Left lung (tissue), 4 donors: ENCODE measurements at regions not wholly inside any gene's neighbourhood (a gene's known extent, or its start where the extent isn't known, plus 50 kb on each side); places are given as distances from the start of the nearest gene placed in this dataset.

Source experiments
- ATAC-seq: fragments of 200-7000 bp; cut with Tn5 transposase; one replicate; pipeline ENCODE4 v1.9.1; 2020; ENCODE audit warnings: moderate library complexity
- DNase-seq, 4 donors: peaks; one replicate each; pipeline ENCODE4 v3.0.0-alpha.2; 2013 to 2020
- H3K27ac ChIP-seq, 2 donors: fragments of 200-600 bp; sonication (generic) in 1 of 2; one replicate each; pipeline versions ENCODE4 v1.5.0 to v1.8.0; 2020 to 2021
- H3K27me3 ChIP-seq, 2 donors: fragments of 200-600 bp; sonication (generic) in 1 of 2; one replicate each; pipeline versions ENCODE4 v1.5.0 to v1.8.0; 2020 to 2021
- H3K36me3 ChIP-seq, 2 donors: fragments of 200-600 bp; sonication (generic) in 1 of 2; one replicate each; pipeline versions ENCODE4 v1.5.0 to v1.8.0; 2020 to 2021
- H3K4me1 ChIP-seq, 2 donors: fragments of 200-600 bp; one replicate each; pipeline ENCODE4 v1.8.0; 2021
- H3K4me3 ChIP-seq, 2 donors: fragments of 200-600 bp; sonication (generic) in 1 of 2; one replicate each; pipeline versions ENCODE4 v1.5.0 to v1.8.0; 2020 to 2021; ENCODE audit warnings: mild to moderate bottlenecking in 1 of 2
- H3K9me3 ChIP-seq, 2 donors: fragments of 200-600 bp; sonication (generic) in 1 of 2; one replicate each; pipeline versions ENCODE4 v1.5.0 to v1.8.0; 2020 to 2021
- CTCF ChIP-seq, 2 donors: fragments of 200-600 bp; sonication (generic) in 1 of 2; IDR thresholded peaks; one replicate each; pipeline versions ENCODE4 v1.5.0 to v1.8.0; 2021; ENCODE audit warnings: antibody characterized with exemption in 2 of 2
- intact Hi-C, 2 donors: fragments of 100-400 bp; cut with DNase I; formaldehyde crosslinking; loops; one replicate each; pipeline versions ENCODE4 v1.11.2 to v1.14.2; 2022
- donor health status: DM: no; HTN: yes; CAD: no.
- donor health status: DM: no; HTN: no; CAD: no.

- TF ChIP-seq CTCF (IDR thresholded peaks at IDR 0.05): no peak
- Histone ChIP-seq H3K4me3 (no peak overlapping the region), H3K4me1 (no peaks in the 10 kb centered on the region), H3K27ac (no peak overlapping the region), H3K9me3 (no peaks in the 10 kb centered on the region), H3K36me3 (no peaks in the 10 kb centered on the region), H3K27me3 (no peaks in the 10 kb centered on the region)
- no peak for ATAC-seq
- no peak for DNase-seq
- intact Hi-C loops: no loop called here
These were observed 642.3 kb downstream of the MAFB start for GRCh38 chr20:40046703-40047102.

GRCh38 chr20:40037511-40037910, 651.5 kb downstream of the MAFB start:
- Histone ChIP-seq H3K4me3 (no peak overlapping the region), H3K27ac (no peak overlapping the region), H3K27me3 (no peaks in the 10 kb centered on the region), H3K36me3 (no peaks in the 10 kb centered on the region), H3K9me3 (no peaks in the 10 kb centered on the region), H3K4me1 (no peaks in the 10 kb centered on the region)
- intact Hi-C loops: no loop called here
- ATAC-seq (no peak), DNase-seq (no peak)
- no peak for TF ChIP-seq CTCF (IDR thresholded peaks at IDR 0.05)

- DNase-seq (no peak), ATAC-seq (no peak)
- H3K9me3 ChIP-seq: no peaks in the 10 kb centered on the region
- no peaks in the 10 kb centered on the region for H3K36me3 ChIP-seq
- no peaks in the 10 kb centered on the region for H3K4me1 ChIP-seq
- TF ChIP-seq CTCF (IDR thresholded peaks at IDR 0.05): no peak
- H3K27me3 ChIP-seq: no peaks in the 10 kb centered on the region
- no peak overlapping the region for H3K4me3 ChIP-seq
- intact Hi-C loops: no loop called here
- H3K27ac ChIP-seq: no peak overlapping the region
These were observed 659.4 kb downstream of the MAFB start for GRCh38 chr20:40029589-40029988.

GRCh38 chr20:40019510-40019909, 669.5 kb downstream of the MAFB start:
- no peak overlapping the region for H3K4me3 ChIP-seq
- ATAC-seq (no peak), DNase-seq (no peak)
- intact Hi-C loops: no loop called here
- no peaks in the 10 kb centered on the region for H3K27me3 ChIP-seq
- H3K27ac ChIP-seq: no peak overlapping the region
- no peaks in the 10 kb centered on the region for H3K36me3 ChIP-seq
- no peaks in the 10 kb centered on the region for H3K4me1 ChIP-seq
- TF ChIP-seq CTCF (IDR thresholded peaks at IDR 0.05): no peak
- H3K9me3 ChIP-seq: no peaks in the 10 kb centered on the region

- Histone ChIP-seq H3K27ac (no peak overlapping the region), H3K36me3 (no peaks in the 10 kb centered on the region), H3K27me3 (no peaks in the 10 kb centered on the region), H3K9me3 (no peaks in the 10 kb centered on the region), H3K4me1 (no peaks in the 10 kb centered on the region), H3K4me3 (no peak overlapping the region)
- DNase-seq (no peak), ATAC-seq (no peak)
- intact Hi-C loops: no loop called here
- TF ChIP-seq CTCF (IDR thresholded peaks at IDR 0.05): no peak
These were observed 671.3 kb downstream of the MAFB start for GRCh38 chr20:40017765-40018164.
